AG04450 (cell line): ENCODE measurements at regions not wholly inside any gene's neighbourhood (a gene's known extent, or its start where the extent isn't known, plus 50 kb on each side); places are given as distances from the start of the nearest gene placed in this dataset.

Experiments used
- CTCF ChIA-PET: fragments of 300-600, 350-600 bp; formaldehyde crosslinking; extraction: SDS; loops from one replicate; lab custom pipeline; 2022; ENCODE audit warnings: antibody characterized with exemption, inconsistent platforms; lab: Charles Lee
- POLR2A ChIA-PET: fragments of 350-600 bp; formaldehyde crosslinking; extraction: SDS; loops from one replicate; lab custom pipeline; 2021; ENCODE audit warnings: antibody characterized with exemption, inconsistent platforms; lab: Yijun Ruan, JAX
- DNase-seq: peaks from one replicate; pipeline ENCODE4 v3.0.0-alpha.2; 2011; ENCODE audit warnings: low read depth, low spot score
- H3K27ac ChIP-seq: one replicate; pipeline ENCODE4 v1.5.1; 2012; ENCODE audit warnings: low read depth, low read length, control low read depth
- H3K27me3 ChIP-seq: one replicate; pipeline ENCODE4 v1.6.0; 2012; ENCODE audit warnings: low read length; ENCODE audit not compliant: control insufficient read depth, insufficient read depth
- H3K4me3 ChIP-seq: 2 replicates; pipeline ENCODE4 v1.5.1; 2011; ENCODE audit warnings: mild to moderate bottlenecking, low read depth, low read length, control low read depth
- H3K9me3 ChIP-seq: 2 replicates; pipeline ENCODE4 v1.5.1; 2012; ENCODE audit warnings: low read length; ENCODE audit not compliant: control insufficient read depth, insufficient read depth
- TF ChIP-seq, protein P1 (sequence below): IDR thresholded peaks from 2 replicates; pipeline ENCODE4 v1.5.1; 2011; ENCODE audit warnings: low read depth, low read length, control low read depth, inconsistent platforms

DNA sequence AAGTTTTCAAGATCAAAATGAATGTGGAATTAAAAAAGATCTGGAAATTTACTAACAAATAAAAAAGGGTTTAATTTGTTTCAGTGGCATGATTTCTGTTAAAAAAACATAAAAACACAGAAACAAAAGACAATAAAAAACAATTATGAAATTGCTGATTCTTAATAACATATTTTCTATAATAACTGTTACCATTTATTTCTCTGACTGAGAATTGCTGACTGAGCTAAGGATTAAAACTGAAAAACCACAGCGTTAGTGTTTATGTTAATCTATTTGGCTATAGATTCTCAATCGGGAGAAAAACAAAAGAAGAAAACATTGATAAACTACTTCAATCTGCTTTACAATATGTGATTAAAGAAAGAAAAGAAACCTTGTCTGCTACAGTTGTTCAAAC lies 678.6 kb upstream of the ZEB2 start:
- TF ChIP-seq, protein P1, sequence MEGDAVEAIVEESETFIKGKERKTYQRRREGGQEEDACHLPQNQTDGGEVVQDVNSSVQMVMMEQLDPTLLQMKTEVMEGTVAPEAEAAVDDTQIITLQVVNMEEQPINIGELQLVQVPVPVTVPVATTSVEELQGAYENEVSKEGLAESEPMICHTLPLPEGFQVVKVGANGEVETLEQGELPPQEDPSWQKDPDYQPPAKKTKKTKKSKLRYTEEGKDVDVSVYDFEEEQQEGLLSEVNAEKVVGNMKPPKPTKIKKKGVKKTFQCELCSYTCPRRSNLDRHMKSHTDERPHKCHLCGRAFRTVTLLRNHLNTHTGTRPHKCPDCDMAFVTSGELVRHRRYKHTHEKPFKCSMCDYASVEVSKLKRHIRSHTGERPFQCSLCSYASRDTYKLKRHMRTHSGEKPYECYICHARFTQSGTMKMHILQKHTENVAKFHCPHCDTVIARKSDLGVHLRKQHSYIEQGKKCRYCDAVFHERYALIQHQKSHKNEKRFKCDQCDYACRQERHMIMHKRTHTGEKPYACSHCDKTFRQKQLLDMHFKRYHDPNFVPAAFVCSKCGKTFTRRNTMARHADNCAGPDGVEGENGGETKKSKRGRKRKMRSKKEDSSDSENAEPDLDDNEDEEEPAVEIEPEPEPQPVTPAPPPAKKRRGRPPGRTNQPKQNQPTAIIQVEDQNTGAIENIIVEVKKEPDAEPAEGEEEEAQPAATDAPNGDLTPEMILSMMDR: no peak
- ChIA-PET POLR2A (no interaction called here), CTCF (no interaction called here)
- Histone ChIP-seq H3K27ac (no peak overlapping the region), H3K27me3 (no peaks in the 10 kb centered on the region), H3K4me3 (no peak overlapping the region), H3K9me3 (no peaks in the 10 kb centered on the region)
- no peak for DNase-seq

DNA sequence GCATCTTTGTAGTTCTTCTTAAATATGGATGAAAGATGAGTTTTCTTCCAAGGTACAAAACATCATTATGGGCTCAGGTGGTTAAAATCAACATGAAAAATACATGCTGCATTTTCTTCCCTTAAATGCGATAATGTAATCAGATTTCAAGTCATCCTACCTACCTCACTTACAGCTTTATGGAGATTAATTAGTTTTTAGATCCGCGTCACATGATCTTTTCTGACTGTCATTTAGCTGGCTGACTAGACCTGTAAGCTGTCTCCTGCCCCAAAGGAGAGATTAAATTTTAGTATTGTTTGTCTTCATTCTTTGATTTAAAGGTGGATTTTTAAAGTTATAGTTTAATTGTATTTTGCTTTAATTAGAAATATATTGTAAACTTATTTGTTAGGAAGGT lies 678.0 kb upstream of the ZEB2 start:
- TF ChIP-seq, protein P1: no peak
- Histone ChIP-seq H3K27ac (no peak overlapping the region), H3K27me3 (no peaks in the 10 kb centered on the region), H3K9me3 (no peaks in the 10 kb centered on the region), H3K4me3 (no peak overlapping the region)
- no peak for DNase-seq
- ChIA-PET CTCF (no interaction called here), POLR2A (no interaction called here)

DNA sequence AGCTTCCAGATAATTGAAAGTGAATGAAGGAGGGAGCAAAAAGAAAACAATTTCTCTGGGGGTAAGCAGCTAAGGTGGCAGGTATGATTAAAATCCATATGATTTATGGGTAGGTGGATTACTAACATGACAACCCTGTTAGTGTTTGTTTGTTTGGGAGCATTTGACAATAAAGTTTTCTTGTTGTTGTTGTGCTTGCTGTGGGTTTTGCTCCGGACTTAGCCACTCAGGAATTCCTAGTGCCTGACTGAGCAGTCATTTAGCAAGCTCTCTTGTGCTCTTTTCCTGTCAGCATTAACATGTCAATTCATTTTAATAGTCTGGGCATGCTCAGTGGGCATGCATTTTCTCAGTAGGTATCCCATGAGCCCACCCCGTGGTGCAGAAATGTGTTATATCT lies 674.8 kb upstream of the ZEB2 start:
- ChIA-PET CTCF (no interaction called here), POLR2A (interaction anchor here (0.7 kb wide), 1 partner anchor 714 kb away, joined by 3 read pairs; no protein-coding TSS in a partner anchor)
- DNase-seq: no peak
- TF ChIP-seq, protein P1: no peak
- H3K27ac ChIP-seq: no peak overlapping the region
- no peak overlapping the region for H3K4me3 ChIP-seq
- no peaks in the 10 kb centered on the region for H3K9me3 ChIP-seq
- H3K27me3 ChIP-seq: no peaks in the 10 kb centered on the region

DNA sequence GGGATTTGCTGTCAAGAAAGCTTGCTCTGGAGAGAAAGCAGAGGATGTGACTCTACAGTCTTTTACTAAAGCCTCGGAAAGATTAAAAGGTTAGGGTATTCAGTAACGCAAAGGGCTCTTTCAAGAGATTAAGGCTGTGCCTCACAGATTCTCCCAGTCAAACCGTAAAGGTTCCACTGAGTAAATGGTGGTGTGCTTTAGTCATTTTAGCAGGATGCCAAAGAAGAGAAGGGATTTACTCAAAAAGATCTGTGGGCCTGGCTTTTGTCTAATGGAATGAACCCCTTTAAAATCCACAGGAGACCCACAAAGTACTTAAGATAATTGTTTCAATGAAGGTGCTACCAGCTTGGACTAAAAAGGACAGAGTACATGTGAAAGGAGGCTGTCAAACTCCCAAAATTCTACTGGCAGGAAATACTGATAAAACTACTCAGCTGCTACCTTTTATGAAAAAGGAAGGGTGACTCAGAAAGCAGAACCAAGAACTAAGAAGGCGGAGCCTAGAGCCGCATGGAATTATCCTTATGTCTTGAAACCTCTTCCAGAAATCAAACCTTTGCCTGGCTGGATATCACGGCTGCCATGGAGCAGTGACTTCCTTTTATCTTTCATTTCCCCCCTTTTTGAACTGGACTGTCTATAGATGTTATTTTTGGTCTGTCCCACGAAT lies 670.2 kb upstream of the ZEB2 start:
- DNase-seq: no peak
- ChIA-PET CTCF (no interaction called here), POLR2A (interaction anchor here (0.7 kb wide), 1 partner anchor 1044 kb away, joined by 3 read pairs; no protein-coding TSS in a partner anchor)
- no peaks in the 10 kb centered on the region; the same call in 1 of the 2 replicates for H3K9me3 ChIP-seq
- H3K27me3 ChIP-seq: no peaks in the 10 kb centered on the region
- H3K27ac ChIP-seq: no peak overlapping the region
- TF ChIP-seq, protein P1: no peak
- H3K4me3 ChIP-seq: no peak overlapping the region

DNA sequence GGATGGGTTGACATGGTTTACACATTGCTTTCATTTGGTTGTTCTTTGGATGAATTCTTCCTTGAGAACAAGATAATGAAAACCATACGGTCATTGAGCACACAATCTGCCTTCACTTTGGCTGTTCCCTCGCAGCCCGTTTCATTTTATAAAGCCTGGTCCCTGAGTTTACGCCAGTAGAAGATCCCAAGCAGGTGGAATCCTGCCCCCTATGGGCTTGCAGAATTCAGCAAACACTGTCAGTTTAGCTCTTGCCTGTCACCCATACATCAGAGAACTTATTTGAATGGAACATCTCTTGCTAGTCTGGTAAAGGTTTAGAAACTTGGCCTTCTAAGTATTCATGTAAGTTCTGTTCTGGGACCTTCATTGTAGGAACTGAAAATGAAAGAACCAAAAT lies 666.4 kb upstream of the ZEB2 start:
- TF ChIP-seq, protein P1: no peak
- DNase-seq: no peak
- CTCF ChIA-PET: no interaction called here
- Histone ChIP-seq H3K9me3 (no peaks in the 10 kb centered on the region; the same call in 1 of the 2 replicates), H3K4me3 (no peak overlapping the region), H3K27ac (no peak overlapping the region), H3K27me3 (no peaks in the 10 kb centered on the region)
- POLR2A ChIA-PET: no interaction called here
